SK-N-MC (cell line): ENCODE measurements at regions not wholly inside any gene's neighbourhood (a gene's known extent, or its start where the extent isn't known, plus 50 kb on each side); places are given as distances from the start of the nearest gene placed in this dataset.

Experiments used
- EZH2 ChIP-seq: fragments of 200-600 bp; sonication (generic); IDR thresholded peaks from one replicate; pipeline ENCODE4 v1.6.1; 2017; ENCODE audit warnings: antibody characterized with exemption
- FOXP2 ChIP-seq: optimal IDR thresholded peaks from 2 replicates; pipeline ENCODE3; 2011; ENCODE audit warnings: mild to moderate bottlenecking, moderate library complexity; ENCODE audit not compliant: insufficient read depth; ENCODE audit errors: extremely low read length, control extremely low read depth
- POLR2AphosphoS5 ChIP-seq: IDR thresholded peaks from 2 replicates; pipeline ENCODE4 v1.6.1; 2012; ENCODE audit warnings: mild to moderate bottlenecking, low read depth, low read length, borderline replicate concordance

DNA sequence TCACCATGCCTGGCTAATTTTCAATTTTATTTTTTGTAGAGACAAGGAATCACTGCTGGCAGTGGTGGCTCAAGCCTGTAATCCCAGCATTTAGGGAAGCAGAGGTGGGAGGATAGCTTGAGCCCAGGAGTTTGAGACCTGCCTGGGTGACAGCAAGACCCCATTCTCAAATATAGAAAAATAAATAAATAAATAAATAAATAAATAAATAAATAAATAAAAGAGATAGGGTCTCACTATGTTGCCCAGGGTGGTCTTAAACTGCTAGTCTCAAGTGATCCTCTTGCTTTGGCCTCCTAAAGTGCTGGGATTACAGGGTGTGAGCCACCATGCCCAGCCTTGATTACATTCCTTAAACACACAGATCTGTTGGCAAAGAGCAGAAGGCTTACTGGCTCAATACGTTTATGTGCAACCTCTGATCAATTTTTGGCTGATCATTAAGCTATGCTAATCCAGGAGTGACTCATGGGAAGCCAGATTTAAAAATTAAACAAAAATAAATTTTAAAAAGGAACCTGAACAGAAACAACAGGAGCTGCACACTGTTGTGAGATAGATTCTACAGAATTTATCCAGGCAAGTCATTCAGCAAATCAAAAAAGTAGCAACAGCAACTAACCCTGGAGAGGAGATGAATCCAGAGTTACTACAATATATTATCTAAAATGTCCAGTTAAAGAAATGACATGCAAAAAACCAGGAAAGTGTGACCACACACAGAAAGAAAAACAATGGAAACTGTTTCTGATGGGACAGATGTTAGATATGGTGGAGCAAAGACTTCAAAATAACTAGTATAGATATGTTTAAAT, 79.4 kb downstream of the RPE65 start:
- TF ChIP-seq EZH2 (no peak), POLR2AphosphoS5 (no peak), FOXP2 (no peak)
